ENCODE measurements at regions not wholly inside any gene's neighbourhood (a gene's known extent, or its start where the extent isn't known, plus 50 kb on each side); places are given as distances from the start of the nearest gene placed in this dataset.
"Not testable (repeated sequence)": the region's sequence is repeated elsewhere in the genome, so short reads cannot be mapped to it uniquely, and the experiment has no call there.

DNA sequence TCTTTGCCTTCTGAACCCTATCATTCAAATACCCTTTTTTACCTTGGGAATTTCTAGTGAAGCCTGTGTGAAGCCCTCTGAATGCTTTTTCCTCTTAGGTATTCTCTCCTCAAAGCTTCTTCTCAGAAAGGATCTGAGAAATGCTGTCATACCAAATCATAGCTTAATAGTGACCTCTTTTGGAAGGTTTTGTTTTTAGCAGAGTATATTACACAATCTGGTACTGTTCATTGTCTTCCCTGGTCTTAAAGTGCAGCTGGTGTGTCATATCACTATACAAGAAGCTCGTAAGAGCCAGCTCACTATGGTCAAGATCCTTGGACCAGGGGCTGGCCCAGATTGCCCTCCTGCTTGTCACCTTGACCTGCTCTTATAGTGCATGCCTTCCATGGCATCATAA, 204.4 kb upstream of the ANO5 start:
- no peaks in the 10 kb centered on the region for H3K27me3 ChIP-seq
- no peak for DNase-seq
- H3K36me3 ChIP-seq (replicated peaks in 1 of 2): no peaks in the 10 kb centered on the region
- TF ChIP-seq POLR2A (IDR thresholded peaks at IDR 0.05): no peak
- TF ChIP-seq, protein P1, sequence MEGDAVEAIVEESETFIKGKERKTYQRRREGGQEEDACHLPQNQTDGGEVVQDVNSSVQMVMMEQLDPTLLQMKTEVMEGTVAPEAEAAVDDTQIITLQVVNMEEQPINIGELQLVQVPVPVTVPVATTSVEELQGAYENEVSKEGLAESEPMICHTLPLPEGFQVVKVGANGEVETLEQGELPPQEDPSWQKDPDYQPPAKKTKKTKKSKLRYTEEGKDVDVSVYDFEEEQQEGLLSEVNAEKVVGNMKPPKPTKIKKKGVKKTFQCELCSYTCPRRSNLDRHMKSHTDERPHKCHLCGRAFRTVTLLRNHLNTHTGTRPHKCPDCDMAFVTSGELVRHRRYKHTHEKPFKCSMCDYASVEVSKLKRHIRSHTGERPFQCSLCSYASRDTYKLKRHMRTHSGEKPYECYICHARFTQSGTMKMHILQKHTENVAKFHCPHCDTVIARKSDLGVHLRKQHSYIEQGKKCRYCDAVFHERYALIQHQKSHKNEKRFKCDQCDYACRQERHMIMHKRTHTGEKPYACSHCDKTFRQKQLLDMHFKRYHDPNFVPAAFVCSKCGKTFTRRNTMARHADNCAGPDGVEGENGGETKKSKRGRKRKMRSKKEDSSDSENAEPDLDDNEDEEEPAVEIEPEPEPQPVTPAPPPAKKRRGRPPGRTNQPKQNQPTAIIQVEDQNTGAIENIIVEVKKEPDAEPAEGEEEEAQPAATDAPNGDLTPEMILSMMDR (IDR thresholded peaks at IDR 0.05): peak in 4 of 6 experiments; percentile 11 to 43 (median 19)
- H3K4me1 ChIP-seq (replicated peaks in 1 of 2): no peaks in the 10 kb centered on the region
- 20 to 32% (median 24%) methylated on average over 1 of the region's 1 CpG for WGBS, 4 donors
- intact Hi-C loops (cut with DNase I): no loop called here
- no peak overlapping the region for H3K4me3 ChIP-seq
- no peaks in the 10 kb centered on the region for H3K9me3 ChIP-seq (replicated peaks in 1 of 3)
- H3K27ac ChIP-seq: no peak overlapping the region

DNA sequence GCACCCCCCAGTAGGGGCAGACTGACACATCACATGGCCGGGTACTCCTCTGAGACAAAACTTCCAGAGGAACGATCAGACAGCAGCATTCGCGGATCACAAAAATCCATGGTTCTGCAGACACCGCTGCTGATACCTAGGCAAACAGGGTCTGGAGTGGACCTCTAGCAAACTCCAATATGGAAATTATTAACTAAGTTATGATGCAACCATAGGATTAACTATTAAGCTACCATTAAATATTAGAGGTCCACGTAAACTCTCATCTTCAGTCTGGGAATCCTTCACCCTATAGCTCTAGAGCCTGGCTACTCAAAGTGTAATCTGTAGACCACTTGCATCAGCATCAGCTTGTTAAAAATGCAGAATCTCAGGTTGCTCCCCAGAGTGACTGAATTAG, 191.1 kb upstream of the ANO5 start:
- H3K4me1 ChIP-seq (replicated peaks in 1 of 2); H3K36me3 ChIP-seq (replicated peaks in 1 of 2); H3K27me3 ChIP-seq; H3K4me3 ChIP-seq; H3K27ac ChIP-seq; DNase-seq; H3K9me3 ChIP-seq (replicated peaks in 1 of 3); intact Hi-C loops (cut with DNase I): not testable (repeated sequence)
- WGBS, 4 donors: 88 to 95% (median 91%) methylated on average over 6 of the region's 6 CpGs

DNA sequence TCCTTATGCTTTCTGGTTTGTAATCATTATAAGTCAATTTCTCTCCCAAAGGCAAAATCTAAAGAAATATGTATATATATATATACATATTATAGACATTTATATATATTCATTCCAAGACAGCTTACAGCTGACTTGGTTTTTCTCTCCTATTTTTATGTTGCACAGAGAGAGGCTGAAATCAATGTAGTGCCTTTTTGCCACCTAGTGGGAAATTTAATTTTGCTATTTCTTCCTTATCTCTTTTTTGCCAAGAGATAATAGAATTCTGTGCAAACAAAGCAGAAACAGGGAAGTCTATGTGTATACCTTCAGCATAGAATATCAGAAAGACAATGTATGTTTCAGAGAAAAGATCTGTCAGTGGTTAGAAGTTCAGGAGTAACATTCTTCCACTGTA, 186.0 kb upstream of the ANO5 start:
- H3K36me3 ChIP-seq (replicated peaks in 1 of 2): no peaks in the 10 kb centered on the region
- TF ChIP-seq, protein P1 (IDR thresholded peaks at IDR 0.05): no peak
- TF ChIP-seq POLR2A (IDR thresholded peaks at IDR 0.05): no peak
- H3K4me3 ChIP-seq: no peak overlapping the region
- no peak for DNase-seq
- no peak overlapping the region for H3K27ac ChIP-seq
- H3K9me3 ChIP-seq (replicated peaks in 1 of 3): no peaks in the 10 kb centered on the region
- H3K27me3 ChIP-seq: no peaks in the 10 kb centered on the region
- H3K4me1 ChIP-seq (replicated peaks in 1 of 2): no peaks in the 10 kb centered on the region
- intact Hi-C loops (cut with DNase I): no loop called here

DNA sequence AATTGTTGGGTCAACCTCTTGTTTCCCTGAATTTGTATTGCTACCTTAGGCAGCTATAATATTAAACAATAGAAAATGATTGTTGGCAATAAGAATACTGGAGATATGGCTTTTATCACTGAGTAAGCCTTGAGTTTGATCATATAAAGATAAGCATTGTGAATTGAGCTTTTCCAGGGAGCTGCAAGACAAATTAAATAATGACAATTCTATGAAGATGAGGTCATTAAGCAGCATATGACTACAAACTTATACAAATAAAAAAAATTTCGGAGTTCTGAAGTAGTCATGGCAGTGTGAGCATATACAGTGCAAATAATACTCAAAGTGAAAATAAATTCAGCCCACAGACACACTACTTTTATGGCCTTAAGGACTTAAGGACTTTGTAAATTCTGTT, 161.1 kb upstream of the ANO5 start:
- intact Hi-C loops (cut with DNase I): no loop called here
- TF ChIP-seq, protein P1 (IDR thresholded peaks at IDR 0.05): no peak
- no peak for TF ChIP-seq POLR2A (IDR thresholded peaks at IDR 0.05)
- H3K36me3 ChIP-seq (replicated peaks in 1 of 2): no peaks in the 10 kb centered on the region

DNA sequence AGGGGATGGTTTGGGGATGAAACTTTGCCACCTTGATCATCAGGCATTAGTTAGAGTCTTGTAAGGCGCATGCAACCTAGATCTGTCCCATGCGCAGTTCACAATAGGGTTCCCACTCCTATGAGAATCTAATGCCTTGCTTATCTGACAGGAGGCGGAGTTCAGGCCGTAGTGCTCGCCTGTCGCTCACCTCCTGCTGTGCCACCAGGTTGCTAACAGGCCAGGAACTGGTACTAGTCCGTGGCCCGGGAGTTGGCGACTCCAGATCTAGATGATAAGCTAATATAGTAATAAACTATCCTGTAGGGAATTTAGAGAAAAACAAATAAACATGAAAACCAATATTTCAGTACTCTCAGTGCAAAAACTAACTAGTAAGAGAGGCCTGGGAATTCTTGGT, 155.4 kb upstream of the ANO5 start:
- no peak for TF ChIP-seq POLR2A (IDR thresholded peaks at IDR 0.05)
- TF ChIP-seq, protein P1 (IDR thresholded peaks at IDR 0.05): no peak
- intact Hi-C loops (cut with DNase I): no loop called here
- Histone ChIP-seq H3K4me3 (no peak overlapping the region), H3K9me3 (replicated peaks in 1 of 3) (no peaks in the 10 kb centered on the region), H3K27ac (no peak overlapping the region), H3K27me3 (no peaks in the 10 kb centered on the region), H3K4me1 (replicated peaks in 1 of 2) (no peaks in the 10 kb centered on the region), H3K36me3 (replicated peaks in 1 of 2) (no peaks in the 10 kb centered on the region)
- no peak for DNase-seq
- WGBS, 4 donors: 69 to 83% (median 75%) methylated on average over 9 of the region's 9 CpGs

More for the DNA sequence above, 161.1 kb upstream of the ANO5 start:
- Histone ChIP-seq H3K27me3 (no peaks in the 10 kb centered on the region), H3K9me3 (replicated peaks in 1 of 3) (no peaks in the 10 kb centered on the region), H3K4me3 (no peak overlapping the region), H3K27ac (no peak overlapping the region), H3K4me1 (replicated peaks in 1 of 2) (no peaks in the 10 kb centered on the region)
- 42 to 56% (median 47%) methylated on average over 1 of the region's 1 CpG for WGBS, 4 donors
- DNase-seq: no peak
